GM23248 (cell line): ENCODE measurements at regions not wholly inside any gene's neighbourhood (a gene's known extent, or its start where the extent isn't known, plus 50 kb on each side); places are given as distances from the start of the nearest gene placed in this dataset.

ENCODE experiments used
- EZH2 ChIP-seq: fragments of 200-600 bp; sonication (generic); IDR thresholded peaks from 2 replicates; pipeline ENCODE4 v1.6.1; 2018; ENCODE audit warnings: antibody characterized with exemption, mild to moderate bottlenecking; ENCODE audit not compliant: insufficient read depth, poor library complexity, severe bottlenecking
- EZH2phosphoT487 ChIP-seq: fragments of 200-600 bp; sonication (generic); IDR thresholded peaks from 2 replicates; pipeline ENCODE4 v1.6.1; 2018; ENCODE audit warnings: antibody characterized with exemption, moderate library complexity, mild to moderate bottlenecking, low read depth; ENCODE audit not compliant: insufficient read depth

- TF ChIP-seq EZH2phosphoT487 (no peak), EZH2 (no peak)
These were observed 469.8 kb upstream of the KIRREL3 start for GRCh38 chr11:127470306-127470884.
